Activated CD4-positive, alpha-beta T cell treated with anti-CD3 and anti-CD28 coated beads, Interleukin-2, amount 50 U/mL, for 24 hours (primary cell): ENCODE measurements at regions not wholly inside any gene's neighbourhood (a gene's known extent, or its start where the extent isn't known, plus 50 kb on each side); places are given as distances from the start of the nearest gene placed in this dataset.
"Not testable (repeated sequence)": the region's sequence is repeated elsewhere in the genome, so short reads cannot be mapped to it uniquely, and the experiment has no call there.

Experiments
- DNase-seq, 2 donors: peaks; one replicate each; pipeline ENCODE4 v3.0.0-alpha.2; 2020; ENCODE audit warnings: low read depth in 1 of 2, low spot score in 1 of 2

DNA sequence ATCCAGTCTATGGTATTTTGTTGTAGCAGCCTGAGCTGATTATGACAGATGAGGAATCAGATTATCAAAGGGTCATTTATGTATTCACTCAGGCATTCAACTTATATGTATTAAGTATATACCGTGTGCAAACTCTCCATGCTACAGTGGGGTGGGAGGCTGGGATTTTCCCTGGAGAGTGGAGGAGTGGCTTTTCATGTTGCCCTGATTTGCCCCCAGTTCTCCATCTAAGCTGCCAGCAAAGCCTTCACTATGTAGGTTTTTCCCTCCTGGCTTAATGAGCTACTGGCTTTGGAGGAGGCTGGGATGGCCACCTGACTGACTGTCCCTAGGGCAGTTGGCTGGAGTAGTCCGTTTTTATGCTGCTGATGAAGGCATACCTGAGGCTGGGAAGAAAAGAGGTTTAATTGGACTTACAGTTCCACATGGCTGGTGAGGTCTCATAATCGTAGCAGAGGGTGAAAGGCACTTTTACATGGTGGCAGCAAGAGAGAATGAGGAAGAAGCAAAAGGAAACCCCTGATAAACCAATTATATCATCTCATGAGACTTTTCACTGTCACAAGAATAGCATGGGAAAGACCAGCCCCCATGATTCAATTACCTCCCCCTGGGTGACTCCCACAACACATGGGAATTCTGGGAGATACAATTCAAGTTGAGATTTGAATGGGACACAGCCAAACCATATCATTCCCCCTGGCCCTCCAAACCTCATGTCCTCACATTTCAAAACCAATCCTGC, 253.9 kb downstream of the RPLP1 start:
- no peak for DNase-seq

DNA sequence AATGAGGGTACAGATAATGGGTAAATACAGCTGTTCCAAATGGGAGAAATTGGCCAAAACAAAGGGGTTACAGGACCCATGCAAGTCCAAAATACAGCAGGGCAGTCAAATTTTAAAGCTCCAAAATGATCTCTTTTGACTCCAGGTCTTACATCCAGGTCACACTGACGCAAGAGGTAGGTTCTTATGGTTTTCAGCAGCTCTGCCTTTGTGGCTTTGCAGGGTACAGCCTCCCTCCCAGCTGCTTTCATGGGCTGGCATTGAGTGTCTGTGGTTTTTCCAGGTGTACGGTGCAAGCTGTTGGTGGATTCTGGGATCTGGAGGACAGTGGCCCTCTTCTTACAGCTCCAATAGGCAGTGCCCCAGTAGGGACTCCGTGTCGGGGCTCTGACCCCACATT, 254.6 kb downstream of the RPLP1 start:
- DNase-seq = not testable (repeated sequence)

DNA sequence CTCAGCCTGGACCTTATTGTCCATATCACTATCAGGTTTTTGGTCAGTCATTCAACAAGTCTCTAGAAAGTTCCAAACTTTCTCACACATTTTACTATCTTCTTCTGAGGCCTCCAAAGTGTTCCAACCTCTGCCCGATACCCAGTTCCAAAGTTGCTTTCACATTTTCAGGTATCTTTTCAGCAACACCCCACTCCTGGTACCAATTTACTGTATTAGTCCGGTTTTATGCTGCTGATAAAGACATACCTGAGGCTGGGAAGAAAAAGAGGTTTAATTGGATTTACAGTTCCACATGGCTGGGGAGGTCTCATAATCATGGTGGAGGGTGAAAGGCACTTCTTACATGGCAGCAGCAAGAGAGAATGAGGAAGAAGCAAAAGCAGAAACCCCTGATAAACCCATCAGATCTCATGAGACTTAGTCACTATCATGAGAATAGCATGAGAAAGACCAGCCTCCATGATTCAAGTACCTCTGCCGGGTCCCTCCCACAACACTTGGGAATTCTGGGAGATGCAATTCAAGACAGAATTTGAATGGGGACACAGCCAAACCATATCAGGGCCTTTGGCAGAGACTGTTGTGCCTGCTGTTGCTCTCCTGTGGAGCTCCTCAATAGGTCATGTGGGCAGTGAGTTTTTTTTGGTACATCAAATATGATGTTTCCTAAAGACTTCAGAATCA, 256.0 kb downstream of the RPLP1 start:
- not testable (repeated sequence) for DNase-seq

DNA sequence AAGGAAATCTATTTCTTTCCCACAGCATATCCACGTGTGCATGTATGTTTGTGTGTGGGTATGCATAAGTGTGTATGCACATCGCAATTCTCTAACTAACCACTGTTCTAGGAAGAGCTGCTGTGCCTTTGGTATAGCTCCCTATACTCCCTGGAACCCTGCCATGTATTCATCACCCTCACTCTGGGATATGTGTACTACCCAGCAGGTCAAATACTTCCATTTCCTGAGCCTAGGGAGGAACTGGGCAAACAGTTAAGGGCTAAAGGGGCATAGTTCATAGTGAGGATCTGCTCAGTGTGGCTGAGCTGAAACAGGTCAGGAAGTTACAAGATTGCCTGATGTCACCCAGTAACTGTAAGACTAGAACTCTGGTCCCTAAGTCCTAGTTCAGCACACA, 260.4 kb downstream of the RPLP1 start:
- no peak for DNase-seq

DNA sequence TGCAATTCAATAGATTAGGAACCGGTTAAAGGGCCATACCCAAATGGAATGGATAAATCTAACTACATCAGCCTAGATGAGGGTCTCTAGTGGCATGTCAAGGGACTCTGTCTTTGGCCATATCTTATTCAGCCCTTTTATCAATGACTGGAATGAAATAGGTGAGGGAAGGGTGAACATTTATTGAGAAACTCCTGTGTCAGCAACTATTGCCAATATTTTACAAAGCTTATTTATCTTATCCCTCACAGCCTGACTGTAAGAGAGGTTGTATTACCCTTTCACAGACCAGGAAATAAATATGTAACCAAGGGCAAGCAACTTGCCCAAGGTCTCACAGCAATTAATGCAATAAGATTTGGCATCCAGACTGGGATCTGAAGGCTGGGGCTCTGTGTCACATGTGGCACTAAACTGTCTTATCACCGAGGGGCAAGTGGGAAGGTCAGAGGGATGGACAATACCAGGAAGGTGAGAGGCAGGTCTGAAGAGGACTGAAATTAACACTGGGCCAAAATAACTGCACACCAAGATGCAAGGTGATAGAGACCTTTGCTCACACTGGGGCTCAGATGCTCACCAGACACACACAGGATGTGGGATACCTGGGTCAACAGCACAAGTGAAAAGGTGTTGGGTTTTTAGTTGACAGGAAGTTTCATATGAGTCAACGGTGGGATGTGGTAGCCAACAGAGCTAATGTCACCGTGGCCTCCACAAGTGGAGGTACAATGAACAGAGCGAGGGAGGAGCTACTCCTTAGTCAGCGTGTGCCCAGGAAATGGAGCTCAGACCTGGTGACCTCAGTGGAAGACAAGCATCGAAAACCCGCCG, 261.3 kb downstream of the RPLP1 start:
- DNase-seq = peak in 1 of 2 donors; percentile 70

DNA sequence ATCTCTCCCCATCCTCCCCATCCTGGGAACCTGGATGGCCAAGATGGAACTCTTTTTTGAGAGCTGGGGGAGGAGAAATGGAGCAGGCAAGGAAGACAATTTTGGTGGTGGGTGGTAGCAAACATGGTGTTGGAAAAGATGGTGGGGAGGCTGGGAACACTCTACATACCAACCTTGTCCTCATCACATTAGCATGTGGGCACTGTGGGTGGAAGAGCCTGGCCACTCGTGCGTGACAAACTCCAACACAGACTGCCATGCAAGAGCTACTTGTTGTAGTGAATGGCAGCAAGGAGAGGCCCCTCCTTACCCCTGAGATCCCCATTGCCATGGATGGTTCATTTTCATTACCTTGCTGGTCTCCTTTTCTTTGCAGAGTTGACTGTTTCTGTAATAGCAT, 262.6 kb downstream of the RPLP1 start:
- DNase-seq = no peak

DNA sequence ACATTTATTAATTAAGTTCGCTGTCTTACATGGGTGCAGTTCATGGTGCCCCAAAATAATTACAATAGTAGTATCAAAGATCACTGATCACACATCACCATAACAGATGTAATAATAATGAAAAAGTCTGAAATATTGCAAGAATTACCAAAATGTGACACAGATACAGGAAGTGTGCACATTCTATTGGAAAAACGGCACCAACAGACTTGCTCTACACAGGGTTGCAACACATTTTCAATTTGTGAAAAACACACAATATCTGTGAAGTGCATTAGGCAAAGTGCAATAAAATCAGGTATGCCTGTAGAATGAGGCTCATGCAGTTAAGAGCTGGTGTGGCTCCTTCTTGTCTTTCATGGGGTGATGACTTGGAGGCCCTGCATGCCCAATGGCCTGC, 265.8 kb downstream of the RPLP1 start:
- no peak for DNase-seq

DNA sequence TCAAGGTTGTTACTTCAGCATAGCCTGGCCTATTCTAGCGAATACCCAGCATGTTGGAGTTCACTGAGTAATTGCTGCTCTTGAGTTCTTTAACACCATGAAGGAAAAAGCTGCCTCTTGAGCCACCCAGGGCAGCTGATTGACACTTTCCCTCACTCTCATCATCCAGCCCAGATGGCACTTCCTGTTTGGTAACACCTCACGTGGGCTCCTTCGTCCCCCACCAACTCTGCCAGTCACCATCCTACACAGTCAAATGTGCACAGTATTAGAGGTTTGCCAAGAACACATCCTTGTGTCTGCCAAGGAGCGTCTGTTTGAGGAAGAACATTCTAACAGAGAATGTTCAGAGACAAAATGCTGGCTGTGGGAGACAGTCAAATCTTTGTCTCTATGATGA, 266.3 kb downstream of the RPLP1 start:
- no peak for DNase-seq

DNA sequence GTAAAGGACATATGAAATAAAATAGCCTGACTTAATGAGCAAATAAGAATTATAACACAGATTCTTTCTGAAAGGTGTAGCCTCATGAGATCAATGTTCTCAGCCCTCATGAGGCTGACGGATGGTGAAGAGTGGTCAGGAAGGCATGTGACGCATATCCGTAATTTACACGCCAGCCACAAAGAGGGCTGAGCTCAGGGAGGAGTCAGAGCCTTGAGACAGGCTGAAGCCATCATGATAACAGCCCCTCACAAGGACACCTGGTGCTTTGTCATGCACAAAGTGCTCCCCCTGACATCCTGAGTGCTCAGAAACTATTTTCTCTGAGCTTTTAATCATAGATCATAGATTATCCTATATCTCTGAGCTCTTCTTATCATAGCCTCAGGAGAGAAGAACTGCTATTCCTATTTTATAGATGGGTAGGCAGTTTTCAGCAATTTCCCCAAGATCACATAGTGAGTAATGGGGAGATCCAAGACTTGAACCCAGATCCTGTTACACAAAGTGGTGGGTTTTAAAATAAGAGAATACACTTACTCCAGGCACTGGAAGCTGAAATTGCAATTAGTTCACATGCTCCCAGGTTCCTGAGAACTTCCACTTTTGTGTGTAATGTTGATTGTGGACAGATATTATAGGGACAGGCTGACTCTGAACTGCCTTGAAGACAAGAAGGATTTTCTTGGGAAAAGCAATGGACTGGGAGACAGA, 267.1 kb downstream of the RPLP1 start:
- DNase-seq = peak in 1 of 2 donors; percentile 35

DNA sequence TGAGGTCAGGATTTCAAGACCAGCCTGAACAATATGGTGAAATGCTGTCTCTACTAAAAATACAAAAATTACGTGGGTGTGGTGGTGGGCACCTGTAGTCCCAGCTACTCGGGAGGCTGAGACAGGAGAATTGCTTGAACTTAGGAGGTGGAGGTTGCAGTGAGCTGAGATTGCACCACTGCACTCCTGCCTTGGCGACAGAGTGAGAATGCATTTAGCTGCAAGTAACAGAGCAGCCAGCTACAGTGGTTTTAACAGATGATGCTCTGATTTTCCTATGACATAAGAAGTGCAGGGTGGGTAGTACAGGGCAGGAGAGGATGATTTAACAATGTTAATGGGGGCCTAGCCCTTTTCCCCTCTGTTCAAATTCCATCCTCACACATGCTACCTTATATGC, 267.9 kb downstream of the RPLP1 start:
- no peak for DNase-seq

DNA sequence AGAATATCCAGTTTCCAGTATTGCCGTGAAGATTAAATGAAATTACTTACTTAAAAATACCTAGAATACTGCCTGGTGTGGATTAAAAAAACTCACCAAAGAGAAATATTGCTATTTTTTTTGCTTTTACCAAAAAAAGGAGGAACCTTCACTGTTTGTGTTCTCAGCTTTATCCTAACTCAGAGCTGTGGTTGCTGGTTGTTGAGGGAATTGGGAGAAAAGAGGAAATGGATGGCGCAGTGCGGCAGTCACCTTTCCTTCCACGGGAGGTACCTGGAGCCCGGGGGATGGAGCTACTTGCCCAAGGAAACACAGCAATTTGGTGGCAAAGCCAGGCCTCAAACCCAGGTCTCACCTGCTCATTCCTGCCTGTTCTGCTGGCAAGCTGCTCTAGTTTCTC, 270.3 kb downstream of the RPLP1 start:
- no peak for DNase-seq

DNA sequence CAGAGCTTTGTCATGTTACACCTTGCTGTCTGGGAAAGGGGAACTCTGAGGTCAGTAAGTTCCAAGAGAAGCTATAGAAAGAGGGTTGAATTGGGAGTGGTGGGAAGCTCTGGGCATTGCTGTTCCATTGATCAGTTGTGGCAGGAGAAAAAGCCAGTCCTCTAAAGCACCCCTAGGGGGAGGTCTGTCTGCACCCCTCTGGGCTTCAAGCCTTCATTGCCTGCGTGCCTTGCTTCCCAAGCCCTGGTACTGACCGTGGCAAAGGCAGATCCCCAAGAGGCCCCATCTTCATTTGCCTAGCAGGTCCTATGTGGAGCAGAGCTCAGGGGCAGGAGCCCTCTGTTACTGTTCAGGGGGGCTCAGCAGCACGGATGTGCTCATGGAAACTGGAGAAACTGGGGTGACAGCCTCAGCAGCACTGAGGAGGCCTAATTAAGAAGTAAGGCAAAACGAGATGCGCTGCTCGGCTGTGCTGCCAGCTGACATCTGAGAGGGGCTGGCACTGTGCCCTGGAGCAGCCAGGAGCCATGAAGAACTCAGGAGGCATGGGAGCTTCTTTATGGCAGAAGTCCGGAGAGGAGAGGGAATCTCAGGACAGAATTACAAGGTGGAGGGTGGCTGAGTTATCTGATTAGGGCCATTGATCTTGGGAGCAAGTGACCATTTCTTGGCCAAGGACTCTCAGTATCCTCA, 270.9 kb downstream of the RPLP1 start:
- no peak for DNase-seq

DNA sequence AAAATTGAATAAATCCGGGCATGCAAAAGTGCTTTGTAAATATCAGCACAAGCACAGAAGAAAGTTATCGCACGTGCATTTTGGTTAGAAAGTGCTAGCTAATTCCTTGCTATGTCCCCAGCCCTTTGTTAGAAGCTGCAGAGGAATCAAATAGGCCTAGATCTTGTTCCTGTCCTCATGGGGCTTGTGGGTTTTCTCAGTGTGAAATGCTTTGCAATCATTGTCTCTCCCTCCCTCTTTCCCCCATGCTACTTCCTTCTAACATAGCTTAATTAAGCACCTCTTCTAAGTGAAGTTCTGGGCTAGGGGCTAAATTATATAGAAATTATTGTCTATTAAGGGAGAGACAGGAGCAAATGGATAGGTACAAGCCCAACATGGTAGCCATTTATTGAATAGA, 271.7 kb downstream of the RPLP1 start:
- no peak for DNase-seq

DNA sequence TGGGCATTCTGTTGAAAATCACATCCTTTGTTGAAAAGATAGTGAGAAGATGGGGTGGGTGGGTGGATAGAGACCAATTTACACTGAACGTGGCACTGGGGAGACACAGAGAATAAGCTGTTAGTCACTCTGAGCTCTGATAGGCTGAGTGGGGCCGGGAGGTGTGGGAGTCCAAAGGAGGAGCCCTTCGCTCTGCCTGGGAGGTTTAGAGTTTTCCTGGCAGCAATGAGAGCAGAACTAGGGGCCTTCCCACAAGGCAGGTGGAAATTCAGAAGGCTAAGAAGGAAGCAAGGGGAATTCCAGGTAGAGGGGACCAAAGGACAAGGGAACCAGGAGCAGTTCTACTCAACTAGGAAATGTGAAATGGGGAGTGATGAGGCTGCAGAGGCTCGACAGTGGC, 272.7 kb downstream of the RPLP1 start:
- DNase-seq = no peak

DNA sequence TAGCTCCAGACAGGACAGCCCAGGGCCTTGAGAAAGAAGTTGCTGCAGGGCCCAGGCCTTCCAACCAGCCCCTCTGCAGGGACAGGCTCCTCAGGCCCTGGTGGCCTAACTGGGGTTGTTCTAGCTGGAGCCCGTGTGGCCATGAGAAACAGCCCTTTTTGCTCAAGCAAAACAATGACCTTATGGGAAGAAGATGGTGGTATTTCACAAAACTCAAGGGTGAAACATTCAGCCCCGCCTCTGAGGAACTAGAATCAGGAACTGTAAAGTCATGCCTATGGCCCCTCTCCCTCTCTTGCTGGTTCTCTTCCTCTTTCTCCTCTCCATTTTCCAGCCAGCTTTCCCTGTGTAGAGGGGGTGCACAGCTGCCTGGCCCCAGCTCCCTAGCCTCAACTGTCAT, 273.3 kb downstream of the RPLP1 start:
- no peak for DNase-seq

DNA sequence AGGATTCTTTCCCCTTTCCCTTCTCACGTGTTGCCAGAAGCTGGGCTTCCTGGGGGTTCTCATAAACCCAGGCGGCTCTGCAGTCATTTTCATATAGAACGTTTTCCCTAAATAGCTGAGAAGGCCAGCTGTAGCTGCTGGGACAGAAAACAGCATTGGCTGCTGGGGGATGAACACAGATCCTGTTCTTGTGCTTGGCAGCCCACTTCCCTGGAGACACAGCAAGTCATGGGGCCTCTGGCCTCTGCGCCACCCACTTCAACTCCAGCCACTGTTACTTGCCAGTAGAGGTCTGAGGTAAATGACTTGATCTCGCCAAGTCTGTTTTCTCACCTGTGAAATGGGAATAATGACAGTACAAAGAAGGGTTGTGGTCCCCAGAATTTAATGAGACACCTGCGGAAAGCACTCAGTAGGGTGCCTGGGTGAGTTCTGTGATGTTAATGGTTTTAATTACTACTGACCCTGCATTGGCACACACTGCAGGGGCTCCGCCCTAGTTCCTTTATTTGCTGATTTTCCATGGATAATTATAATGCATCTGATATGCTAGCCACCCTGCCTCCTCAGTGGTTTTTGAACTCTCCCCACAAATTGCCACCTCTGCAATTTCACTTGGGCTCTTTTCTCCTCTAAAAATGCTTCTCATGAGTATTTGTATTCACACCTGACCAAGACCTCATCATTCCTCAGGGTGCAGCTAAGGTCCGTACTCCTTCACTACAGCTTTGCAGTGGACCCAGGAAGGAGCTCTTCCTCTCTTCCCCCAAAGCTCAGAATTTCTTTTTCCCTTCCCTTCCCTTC, 274.7 kb downstream of the RPLP1 start:
- no peak for DNase-seq

DNA sequence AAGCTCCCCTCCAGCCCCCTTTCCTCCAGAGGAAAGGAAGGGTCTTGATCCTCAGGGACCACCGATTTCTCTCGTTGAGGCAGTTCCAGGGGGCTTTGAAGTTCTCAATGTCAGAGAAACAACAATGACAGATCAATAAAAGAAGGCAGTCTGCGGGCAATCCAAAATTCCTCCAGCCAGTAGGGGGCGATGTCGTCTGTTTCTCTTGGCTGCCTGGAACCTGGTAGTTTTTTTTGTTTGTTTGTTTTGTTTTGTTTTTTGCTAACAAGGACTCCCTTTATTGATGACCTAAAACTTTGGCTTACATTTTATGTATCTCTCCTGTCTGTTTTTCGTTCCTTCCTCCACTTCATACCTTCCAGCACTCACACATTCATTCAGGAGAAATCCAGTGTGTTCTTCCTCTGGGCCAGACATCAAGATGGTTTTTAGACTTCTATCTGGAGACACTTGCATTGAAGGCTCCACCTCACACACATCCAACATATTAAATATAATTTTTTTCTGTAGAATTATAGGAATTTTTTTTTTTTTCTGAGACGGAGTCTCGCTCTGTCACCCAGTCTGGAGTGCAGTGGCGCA, 276.6 kb downstream of the RPLP1 start:
- peak; percentile 55 to 70 for DNase-seq

DNA sequence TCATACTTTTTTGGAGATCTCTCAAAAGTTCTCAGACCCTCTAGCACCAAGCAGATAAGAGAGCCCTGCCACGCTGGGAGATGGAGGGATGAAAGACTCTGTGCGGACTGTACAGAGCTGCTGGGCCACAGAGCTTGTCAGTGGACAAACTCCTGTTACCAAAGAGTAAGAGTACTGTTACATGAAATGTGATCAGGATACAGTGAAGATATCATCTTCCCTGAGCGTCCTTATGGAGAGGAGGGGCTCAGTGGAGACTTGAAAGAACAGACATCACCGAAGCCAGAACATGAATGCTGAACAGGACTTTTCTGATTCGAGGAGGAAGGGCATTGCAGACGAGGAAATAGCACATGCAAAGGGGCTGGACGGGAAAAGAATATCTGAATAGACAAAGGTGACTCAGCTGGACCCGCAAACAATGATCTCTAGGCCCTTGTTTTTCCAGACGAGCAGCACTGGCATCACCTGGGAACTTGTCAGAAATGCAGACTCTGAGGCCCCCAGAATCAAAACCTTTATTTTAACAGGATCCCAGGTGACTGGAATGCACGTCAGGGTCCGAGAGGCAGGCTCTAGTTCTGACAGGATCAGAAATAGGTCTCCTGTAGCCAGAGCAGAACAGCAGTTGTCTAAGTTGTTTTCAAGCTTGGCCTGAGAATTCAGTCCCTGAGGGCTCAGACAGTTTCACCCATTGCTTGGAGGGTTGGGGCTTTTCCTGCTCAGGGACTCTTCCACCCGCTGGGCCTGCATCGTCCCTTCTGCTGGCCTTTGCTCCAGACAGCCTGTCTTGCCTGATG, 277.9 kb downstream of the RPLP1 start:
- DNase-seq = no peak

DNA sequence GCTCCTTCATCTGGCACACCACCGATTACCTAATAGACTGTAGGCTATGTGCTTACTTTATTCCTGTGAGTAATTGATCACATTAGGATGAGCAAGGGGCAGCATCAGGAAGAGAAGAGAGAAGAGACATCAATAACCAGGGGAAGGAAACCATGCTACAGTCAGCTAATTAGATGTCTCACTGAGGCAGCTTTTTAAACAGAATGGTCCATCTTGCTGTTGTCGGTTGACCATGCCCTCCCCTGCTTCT, 278.4 kb downstream of the RPLP1 start:
- no peak for DNase-seq
